PC-3 (cell line): ENCODE measurements at regions not wholly inside any gene's neighbourhood (a gene's known extent, or its start where the extent isn't known, plus 50 kb on each side); places are given as distances from the start of the nearest gene placed in this dataset.

Experiments used
- ATAC-seq: fragments of 200-7000 bp; cut with Tn5 transposase; 2 replicates; pipeline ENCODE4 v1.9.1; 2020; ENCODE audit warnings: mild to moderate bottlenecking, moderate library complexity
- BruUV-seq: library from RNA; stranded (reverse); fragments of 400-500 nt; replicated peaks from 2 replicates; lab custom pipeline; 2021; lab: Mats Ljungman, UMichigan
- CTCF ChIA-PET: fragments of 300-600 bp; sonication (Branson Sonifier 250); formaldehyde crosslinking; loops from one replicate; lab custom pipeline; 2022; ENCODE audit warnings: antibody characterized with exemption; lab: Charles Lee
- POLR2A ChIA-PET: fragments of 300-600 bp; sonication (Branson Sonifier 250); formaldehyde crosslinking; loops from one replicate; lab custom pipeline; 2022; ENCODE audit warnings: antibody characterized with exemption; ENCODE audit not compliant: unreplicated experiment; lab: Charles Lee
- DNase-seq: peaks from one replicate; pipeline ENCODE4 v3.0.0-alpha.2; 2015
- H2AFZ ChIP-seq: fragments of 300-600 bp; sonication (generic); 2 replicates; pipeline ENCODE4 v1.6.0; 2016; ENCODE audit warnings: antibody characterized with exemption, low read length
- H3F3A ChIP-seq: fragments of 300-600 bp; sonication (generic); one replicate; pipeline ENCODE4 v1.6.0; 2017; ENCODE audit warnings: antibody characterized with exemption, low read length, control low read depth, mild to moderate bottlenecking; ENCODE audit not compliant: unreplicated experiment
- H3K27ac ChIP-seq: fragments of 300-600 bp; sonication (generic); 2 replicates; pipeline ENCODE4 v1.5.1; 2016; ENCODE audit warnings: mild to moderate bottlenecking, low read length
- H3K27me3 ChIP-seq: fragments of 300-600 bp; sonication (generic); 2 replicates; pipeline ENCODE4 v1.6.1; 2016; ENCODE audit warnings: low read length, mixed read lengths
- H3K36me3 ChIP-seq: fragments of 300-600 bp; sonication (generic); 2 replicates; pipeline ENCODE4 v1.6.1; 2016; ENCODE audit warnings: low read depth, mixed run types, low read length, mixed read lengths
- H3K4me1 ChIP-seq: fragments of 300-600 bp; sonication (generic); 2 replicates; pipeline ENCODE4 v1.5.1; 2016; ENCODE audit warnings: low read length; ENCODE audit not compliant: insufficient read depth
- H3K4me2 ChIP-seq: fragments of 300-600 bp; sonication (generic); 2 replicates; pipeline ENCODE4 v1.6.0; 2016; ENCODE audit warnings: low read length
- H3K4me3 ChIP-seq: fragments of 300-600 bp; sonication (generic); 2 replicates; pipeline ENCODE4 v1.5.1; 2016; ENCODE audit warnings: mild to moderate bottlenecking, low read length, mixed read lengths
- H3K79me2 ChIP-seq: fragments of 300-600 bp; sonication (generic); 2 replicates; pipeline ENCODE4 v1.6.1; 2017; ENCODE audit warnings: low read length, mixed read lengths
- H3K9ac ChIP-seq: fragments of 300-600 bp; sonication (generic); 2 replicates; pipeline ENCODE4 v1.6.0; 2016; ENCODE audit warnings: mild to moderate bottlenecking, low read length
- H3K9me2 ChIP-seq: fragments of 300-600 bp; sonication (generic); replicated peaks from 2 replicates; pipeline ENCODE4 v1.6.1; 2016; ENCODE audit warnings: mixed run types, low read length, mixed read lengths
- H3K9me3 ChIP-seq: fragments of 300-600 bp; sonication (generic); 2 replicates; pipeline ENCODE4 v1.6.1; 2016; ENCODE audit warnings: low read length, mixed read lengths
- H4K20me1 ChIP-seq: fragments of 300-600 bp; sonication (generic); 2 replicates; pipeline ENCODE4 v1.6.1; 2016; ENCODE audit warnings: low read length, mixed read lengths
- CTCF ChIP-seq: fragments of 300-600 bp; sonication (generic); conservative IDR thresholded peaks from 2 replicates; pipeline ENCODE4 v1.5.1; 2017; ENCODE audit warnings: antibody characterized with exemption, low read depth, mild to moderate bottlenecking, low read length
- EZH2 ChIP-seq: fragments of 300-600 bp; sonication (generic); IDR thresholded peaks from one replicate; pipeline ENCODE4 v1.6.1; 2017; ENCODE audit warnings: antibody characterized with exemption, mild to moderate bottlenecking, low read length; ENCODE audit not compliant: unreplicated experiment
- EZH2phosphoT487 ChIP-seq: fragments of 300-600 bp; sonication (generic); IDR thresholded peaks from 2 replicates; pipeline ENCODE4 v1.6.1; 2018; ENCODE audit warnings: mild to moderate bottlenecking, antibody characterized with exemption, low read length, borderline replicate concordance
- intact Hi-C: fragments of 100-400 bp; cut with micrococcal nuclease; formaldehyde crosslinking; loops from 2 replicates; pipeline ENCODE4 v1.9.0; 2023

GRCh38 chr4:72743078-72743477 lies 174.1 kb upstream of the ADAMTS3 start:
- DNase-seq (no peak), ATAC-seq (no peak)
- H3K9ac ChIP-seq, result no peak overlapping the region
- no peaks in the 10 kb centered on the region for H4K20me1 ChIP-seq
- intact Hi-C loops, result no loop called here
- POLR2A ChIA-PET, result no interaction called here
- CTCF ChIA-PET, result no interaction called here
- H2AFZ ChIP-seq, result no peak overlapping the region
- H3K9me3 ChIP-seq, result no peaks in the 10 kb centered on the region
- no peaks in the 10 kb centered on the region for H3K36me3 ChIP-seq
- H3K27ac ChIP-seq, result no peak overlapping the region
- H3K79me2 ChIP-seq, result no peaks in the 10 kb centered on the region
- no peak overlapping the region for H3K4me3 ChIP-seq
- TF ChIP-seq EZH2phosphoT487 (no peak), EZH2 (no peak), CTCF (no peak)
- H3K27me3 ChIP-seq, result no peaks in the 10 kb centered on the region
- BruUV-seq, result no TSS peak
- no peaks in the 10 kb centered on the region for H3F3A ChIP-seq
- H3K4me2 ChIP-seq, result no peak overlapping the region
- no peaks in the 10 kb centered on the region for H3K4me1 ChIP-seq
- no peaks in the 10 kb centered on the region for H3K9me2 ChIP-seq

DNA sequence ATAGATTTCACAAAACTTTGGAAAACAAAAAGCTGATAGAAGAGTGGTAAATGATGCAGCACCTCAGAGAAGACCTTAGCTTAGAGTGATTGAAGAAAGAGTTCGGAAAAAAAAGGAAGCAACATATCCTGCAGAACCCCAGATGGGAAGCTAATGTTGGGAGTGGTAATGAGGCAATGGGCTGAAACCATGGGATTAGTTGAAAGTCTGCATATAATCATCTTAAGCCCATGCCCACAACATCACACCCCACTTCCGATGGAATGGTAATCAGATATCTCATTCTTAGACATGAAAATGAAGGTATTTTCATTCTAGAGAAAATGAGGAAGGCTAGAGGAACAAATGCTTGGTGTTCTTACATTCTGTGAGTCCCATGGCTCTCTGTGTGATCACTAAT lies 146.3 kb upstream of the ADAMTS3 start:
- Histone ChIP-seq H2AFZ (no peak overlapping the region), H3K27me3 (peaks cover 38% of the 10 kb centered on the region), H3K9me2 (no peaks in the 10 kb centered on the region), H3K9ac (no peak overlapping the region), H3K36me3 (no peaks in the 10 kb centered on the region), H4K20me1 (no peaks in the 10 kb centered on the region), H3K4me1 (no peaks in the 10 kb centered on the region), H3K27ac (no peak overlapping the region), H3K4me2 (no peak overlapping the region), H3F3A (no peaks in the 10 kb centered on the region), H3K79me2 (no peaks in the 10 kb centered on the region), H3K9me3 (no peaks in the 10 kb centered on the region), H3K4me3 (no peak overlapping the region)
- ChIA-PET CTCF (no interaction called here), POLR2A (no interaction called here)
- ATAC-seq (no peak), DNase-seq (no peak)
- intact Hi-C loops, result no loop called here
- no peak for TF ChIP-seq EZH2phosphoT487
- TF ChIP-seq CTCF, result no peak
- no peak for TF ChIP-seq EZH2
- BruUV-seq, result no TSS peak

GRCh38 chr4:72714482-72715279 lies 145.7 kb upstream of the ADAMTS3 start:
- CTCF ChIA-PET, result no interaction called here
- Histone ChIP-seq H4K20me1 (no peaks in the 10 kb centered on the region), H2AFZ (no peak overlapping the region), H3F3A (no peaks in the 10 kb centered on the region), H3K4me2 (no peak overlapping the region), H3K9ac (no peak overlapping the region), H3K27ac (no peak overlapping the region), H3K27me3 (peaks cover 35% of the 10 kb centered on the region), H3K9me2 (no peaks in the 10 kb centered on the region), H3K4me3 (no peak overlapping the region), H3K4me1 (no peaks in the 10 kb centered on the region), H3K36me3 (no peaks in the 10 kb centered on the region), H3K9me3 (no peaks in the 10 kb centered on the region), H3K79me2 (no peaks in the 10 kb centered on the region)
- intact Hi-C loops, result no loop called here
- POLR2A ChIA-PET, result no interaction called here
- no peak for TF ChIP-seq EZH2phosphoT487
- no peak for TF ChIP-seq CTCF
- TF ChIP-seq EZH2, result no peak
- no peak for ATAC-seq
- BruUV-seq, result no TSS peak
- DNase-seq, result no peak
